HEK293 (cell line): ENCODE measurements at regions not wholly inside any gene's neighbourhood (a gene's known extent, or its start where the extent isn't known, plus 50 kb on each side); places are given as distances from the start of the nearest gene placed in this dataset.

ENCODE experiments used
- CTCF ChIA-PET: fragments of 350-600 bp; formaldehyde crosslinking; extraction: SDS; loops from one replicate; lab custom pipeline; 2021; ENCODE audit warnings: antibody characterized with exemption; lab: Yijun Ruan, JAX
- POLR2A ChIA-PET: fragments of 300-600 bp; formaldehyde crosslinking; extraction: SDS; loops from one replicate; lab custom pipeline; 2020; ENCODE audit warnings: antibody characterized with exemption, inconsistent platforms; lab: Yijun Ruan, JAX
- H3K27ac ChIP-seq: fragments of 200-500 bp; sonication (Bioruptor generic); 2 replicates; pipeline ENCODE4 v1.5.1; 2014; ENCODE audit warnings: low read depth, low read length, control low read depth, inconsistent platforms; ENCODE audit errors: extremely low read depth
- H3K36me3 ChIP-seq, 2 experiments: fragments of 200-500 bp in 1 of 2; sonication (Bioruptor generic) in 1 of 2; 1 replicate in 1 of 2; 2 replicates in 1 of 2; pipeline ENCODE4 v1.5.1; 2014 to 2017; ENCODE audit warnings: inconsistent platforms in 2 of 2, low read length in 2 of 2; ENCODE audit not compliant: control insufficient read depth in 2 of 2, insufficient read depth in 1 of 2
- H3K4me1 ChIP-seq: fragments of 200-500 bp; sonication (Bioruptor generic); 2 replicates; pipeline ENCODE4 v1.5.1; 2014; ENCODE audit warnings: mild to moderate bottlenecking, low read length, inconsistent platforms; ENCODE audit not compliant: control insufficient read depth, insufficient read depth
- H3K4me3 ChIP-seq: 2 replicates; pipeline ENCODE4 v1.5.1; 2011; ENCODE audit warnings: low read depth, mild to moderate bottlenecking, control low read depth, low read length, moderate library complexity
- H3K9me3 ChIP-seq: fragments of 200-500 bp; sonication (Bioruptor generic); 2 replicates; pipeline ENCODE4 v1.5.1; 2014; ENCODE audit warnings: low read depth, low read length, inconsistent platforms; ENCODE audit not compliant: control insufficient read depth, insufficient read depth
- GLIS1 ChIP-seq: fragments of 450-650 bp; formaldehyde crosslinking; IDR thresholded peaks from 2 replicates; pipeline ENCODE4 v1.5.1; 2016; ENCODE audit warnings: missing biosample characterization, missing genetic modification characterization
- RBAK ChIP-seq: fragments of 450-650 bp; formaldehyde crosslinking; IDR thresholded peaks from 2 replicates; pipeline ENCODE4 v1.5.1; 2016; ENCODE audit warnings: missing biosample characterization, missing genetic modification characterization
- SCRT1 ChIP-seq: fragments of 450-650 bp; formaldehyde crosslinking; IDR thresholded peaks from 2 replicates; pipeline ENCODE4 v1.5.1; 2016; ENCODE audit warnings: missing biosample characterization, missing genetic modification characterization, borderline replicate concordance
- SP7 ChIP-seq: fragments of 450-650 bp; formaldehyde crosslinking; IDR thresholded peaks from 2 replicates; pipeline ENCODE4 v1.5.1; 2016; ENCODE audit warnings: missing biosample characterization, missing genetic modification characterization
- YY1 ChIP-seq: fragments of 450-650 bp; formaldehyde crosslinking; IDR thresholded peaks from 2 replicates; pipeline ENCODE4 v1.5.1; 2018; ENCODE audit warnings: missing biosample characterization, missing genetic modification characterization
- ZBTB20 ChIP-seq: fragments of 450-650 bp; formaldehyde crosslinking; IDR thresholded peaks from 2 replicates; pipeline ENCODE4 v1.5.1; 2016; ENCODE audit warnings: missing biosample characterization, missing genetic modification characterization
- ZNF114 ChIP-seq: fragments of 450-650 bp; formaldehyde crosslinking; IDR thresholded peaks from 2 replicates; pipeline ENCODE4 v1.5.0; 2017; ENCODE audit warnings: missing biosample characterization, missing genetic modification characterization
- ZNF121 ChIP-seq: fragments of 450-650 bp; formaldehyde crosslinking; IDR thresholded peaks from 2 replicates; pipeline ENCODE4 v1.5.1; 2016; ENCODE audit warnings: missing biosample characterization, missing genetic modification characterization
- ZNF2 ChIP-seq: fragments of 450-650 bp; formaldehyde crosslinking; IDR thresholded peaks from 2 replicates; pipeline ENCODE4 v1.5.1; 2016; ENCODE audit warnings: missing biosample characterization, missing genetic modification characterization
- ZNF221 ChIP-seq: fragments of 450-650 bp; formaldehyde crosslinking; IDR thresholded peaks from 2 replicates; pipeline ENCODE4 v1.5.1; 2017; ENCODE audit warnings: missing biosample characterization, missing genetic modification characterization, borderline replicate concordance
- ZNF501 ChIP-seq: fragments of 450-650 bp; formaldehyde crosslinking; IDR thresholded peaks from 2 replicates; pipeline ENCODE4 v1.5.1; 2016; ENCODE audit warnings: missing biosample characterization, missing genetic modification characterization
- ZNF521 ChIP-seq: fragments of 450-650 bp; formaldehyde crosslinking; IDR thresholded peaks from 2 replicates; pipeline ENCODE4 v1.5.1; 2017; ENCODE audit warnings: missing biosample characterization, mild to moderate bottlenecking, missing genetic modification characterization
- ZNF529 ChIP-seq: fragments of 450-650 bp; formaldehyde crosslinking; IDR thresholded peaks from 2 replicates; pipeline ENCODE4 v1.5.1; 2017; ENCODE audit warnings: missing genetic modification characterization, missing biosample characterization; ENCODE audit not compliant: insufficient replicate concordance
- ZNF654 ChIP-seq: fragments of 450-650 bp; formaldehyde crosslinking; IDR thresholded peaks from 2 replicates; pipeline ENCODE4 v1.5.1; 2016; ENCODE audit warnings: low read depth, missing biosample characterization, missing genetic modification characterization
- ZNF747 ChIP-seq: fragments of 450-650 bp; formaldehyde crosslinking; IDR thresholded peaks from 2 replicates; pipeline ENCODE4 v1.5.1; 2016; ENCODE audit warnings: missing biosample characterization, missing genetic modification characterization
- ZNF785 ChIP-seq: fragments of 450-650 bp; formaldehyde crosslinking; IDR thresholded peaks from 2 replicates; pipeline ENCODE4 v1.5.1; 2016; ENCODE audit warnings: missing biosample characterization, missing genetic modification characterization
- ZNF843 ChIP-seq: fragments of 450-650 bp; formaldehyde crosslinking; IDR thresholded peaks from 2 replicates; pipeline ENCODE4 v1.5.1; 2016; ENCODE audit warnings: missing biosample characterization, missing genetic modification characterization
- TF ChIP-seq, protein P1 (sequence below): fragments of 450-650 bp; formaldehyde crosslinking; IDR thresholded peaks from 2 replicates; pipeline ENCODE4 v1.5.1; 2016; ENCODE audit warnings: missing biosample characterization, missing genetic modification characterization
- TF ChIP-seq, protein P2 (sequence below): fragments of 450-650 bp; formaldehyde crosslinking; IDR thresholded peaks from 2 replicates; pipeline ENCODE4 v1.5.1; 2016; ENCODE audit warnings: missing biosample characterization, missing genetic modification characterization
- TF ChIP-seq, protein P3 (sequence below): fragments of 450-650 bp; formaldehyde crosslinking; IDR thresholded peaks from 2 replicates; pipeline ENCODE4 v1.5.1; 2017; ENCODE audit warnings: missing biosample characterization, missing genetic modification characterization
- TF ChIP-seq, protein P4 (sequence below): fragments of 450-650 bp; formaldehyde crosslinking; IDR thresholded peaks from 2 replicates; pipeline ENCODE4 v1.5.1; 2016; ENCODE audit warnings: missing biosample characterization, missing genetic modification characterization

DNA sequence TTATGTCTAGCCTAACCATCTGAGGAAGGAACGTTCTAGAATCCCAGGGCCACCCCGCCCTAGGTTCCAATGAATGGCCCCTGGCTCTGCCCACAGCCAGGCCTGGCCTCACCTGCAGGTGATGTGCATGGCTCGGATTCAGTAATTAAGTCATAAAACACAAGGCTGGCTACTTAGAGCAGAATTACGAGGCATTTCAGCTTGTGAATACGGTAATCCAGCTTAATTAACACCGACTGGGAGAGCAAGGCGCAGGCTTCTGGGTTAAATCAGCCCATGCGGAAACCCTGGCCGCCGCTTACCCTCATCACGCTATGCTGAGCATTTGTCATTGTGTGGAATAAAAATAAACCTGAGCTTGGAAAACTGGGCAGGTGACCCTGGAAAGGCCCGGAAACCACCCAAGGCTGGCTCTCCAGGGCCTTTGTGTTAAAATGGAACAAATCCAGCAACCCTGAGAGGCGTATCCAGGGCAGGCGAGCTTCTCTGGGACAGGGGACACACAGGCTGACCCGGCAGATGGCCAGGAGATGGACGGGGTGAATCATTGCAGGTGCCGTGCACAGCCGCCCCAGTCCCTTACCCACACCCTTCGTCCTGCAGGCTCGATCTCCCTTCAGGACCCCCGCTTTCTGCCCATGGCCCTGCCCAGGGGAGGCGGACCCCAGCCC, 220.2 kb downstream of the CTTN start:
- POLR2A ChIA-PET = no interaction called here
- H3K27ac ChIP-seq = no peak overlapping the region
- no peaks in the 10 kb centered on the region for H3K4me1 ChIP-seq
- H3K36me3 ChIP-seq = no peaks in the 10 kb centered on the region
- TF ChIP-seq ZBTB20 (tag by site-specific recombination) = no peak
- no peak for TF ChIP-seq RBAK
- TF ChIP-seq, protein P1, sequence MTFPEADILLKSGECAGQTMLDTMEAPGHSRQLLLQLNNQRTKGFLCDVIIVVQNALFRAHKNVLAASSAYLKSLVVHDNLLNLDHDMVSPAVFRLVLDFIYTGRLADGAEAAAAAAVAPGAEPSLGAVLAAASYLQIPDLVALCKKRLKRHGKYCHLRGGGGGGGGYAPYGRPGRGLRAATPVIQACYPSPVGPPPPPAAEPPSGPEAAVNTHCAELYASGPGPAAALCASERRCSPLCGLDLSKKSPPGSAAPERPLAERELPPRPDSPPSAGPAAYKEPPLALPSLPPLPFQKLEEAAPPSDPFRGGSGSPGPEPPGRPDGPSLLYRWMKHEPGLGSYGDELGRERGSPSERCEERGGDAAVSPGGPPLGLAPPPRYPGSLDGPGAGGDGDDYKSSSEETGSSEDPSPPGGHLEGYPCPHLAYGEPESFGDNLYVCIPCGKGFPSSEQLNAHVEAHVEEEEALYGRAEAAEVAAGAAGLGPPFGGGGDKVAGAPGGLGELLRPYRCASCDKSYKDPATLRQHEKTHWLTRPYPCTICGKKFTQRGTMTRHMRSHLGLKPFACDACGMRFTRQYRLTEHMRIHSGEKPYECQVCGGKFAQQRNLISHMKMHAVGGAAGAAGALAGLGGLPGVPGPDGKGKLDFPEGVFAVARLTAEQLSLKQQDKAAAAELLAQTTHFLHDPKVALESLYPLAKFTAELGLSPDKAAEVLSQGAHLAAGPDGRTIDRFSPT (tag by site-specific recombination) = no peak
- TF ChIP-seq SP7 (tag by site-specific recombination) = no peak
- no peak for TF ChIP-seq ZNF521 (tag by site-specific recombination)
- H3K4me3 ChIP-seq = no peak overlapping the region
- CTCF ChIA-PET = no interaction called here
- H3K9me3 ChIP-seq = no peaks in the 10 kb centered on the region

DNA sequence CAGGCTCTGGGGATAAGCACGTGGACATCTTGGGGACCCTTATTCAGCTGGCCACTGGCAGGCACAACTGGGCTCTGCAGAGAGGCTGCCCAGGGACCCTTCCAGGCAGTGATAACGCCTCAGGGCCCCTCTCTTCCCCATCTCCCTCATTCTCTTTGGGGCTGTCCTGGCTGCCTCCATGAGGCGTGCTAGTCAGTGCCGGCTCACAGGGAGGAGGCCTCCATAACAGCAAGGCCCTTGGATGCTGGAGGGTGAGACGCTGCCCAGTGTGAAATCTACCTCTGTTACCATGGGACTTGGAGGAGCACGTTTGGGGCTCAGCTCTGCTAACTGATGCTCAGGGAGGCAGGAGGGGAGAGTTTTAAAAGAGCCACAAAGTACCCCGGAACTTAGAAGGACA, 221.3 kb downstream of the CTTN start:
- H3K27ac ChIP-seq = no peak overlapping the region
- H3K9me3 ChIP-seq = no peaks in the 10 kb centered on the region
- H3K4me3 ChIP-seq = no peak overlapping the region
- H3K4me1 ChIP-seq = no peaks in the 10 kb centered on the region
- TF ChIP-seq, protein P2, sequence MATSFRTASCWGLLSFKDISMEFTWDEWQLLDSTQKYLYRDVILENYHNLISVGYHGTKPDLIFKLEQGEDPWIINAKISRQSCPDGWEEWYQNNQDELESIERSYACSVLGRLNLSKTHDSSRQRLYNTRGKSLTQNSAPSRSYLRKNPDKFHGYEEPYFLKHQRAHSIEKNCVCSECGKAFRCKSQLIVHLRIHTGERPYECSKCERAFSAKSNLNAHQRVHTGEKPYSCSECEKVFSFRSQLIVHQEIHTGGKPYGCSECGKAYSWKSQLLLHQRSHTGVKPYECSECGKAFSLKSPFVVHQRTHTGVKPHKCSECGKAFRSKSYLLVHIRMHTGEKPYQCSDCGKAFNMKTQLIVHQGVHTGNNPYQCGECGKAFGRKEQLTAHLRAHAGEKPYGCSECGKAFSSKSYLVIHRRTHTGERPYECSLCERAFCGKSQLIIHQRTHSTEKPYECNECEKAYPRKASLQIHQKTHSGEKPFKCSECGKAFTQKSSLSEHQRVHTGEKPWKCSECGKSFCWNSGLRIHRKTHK (tag by site-specific recombination) = no peak
- TF ChIP-seq GLIS1 (tag by site-specific recombination) = no peak
- TF ChIP-seq, protein P3, sequence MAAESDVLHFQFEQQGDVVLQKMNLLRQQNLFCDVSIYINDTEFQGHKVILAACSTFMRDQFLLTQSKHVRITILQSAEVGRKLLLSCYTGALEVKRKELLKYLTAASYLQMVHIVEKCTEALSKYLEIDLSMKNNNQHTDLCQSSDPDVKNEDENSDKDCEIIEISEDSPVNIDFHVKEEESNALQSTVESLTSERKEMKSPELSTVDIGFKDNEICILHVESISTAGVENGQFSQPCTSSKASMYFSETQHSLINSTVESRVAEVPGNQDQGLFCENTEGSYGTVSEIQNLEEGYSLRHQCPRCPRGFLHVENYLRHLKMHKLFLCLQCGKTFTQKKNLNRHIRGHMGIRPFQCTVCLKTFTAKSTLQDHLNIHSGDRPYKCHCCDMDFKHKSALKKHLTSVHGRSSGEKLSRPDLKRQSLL = no peak
- TF ChIP-seq, protein P4, sequence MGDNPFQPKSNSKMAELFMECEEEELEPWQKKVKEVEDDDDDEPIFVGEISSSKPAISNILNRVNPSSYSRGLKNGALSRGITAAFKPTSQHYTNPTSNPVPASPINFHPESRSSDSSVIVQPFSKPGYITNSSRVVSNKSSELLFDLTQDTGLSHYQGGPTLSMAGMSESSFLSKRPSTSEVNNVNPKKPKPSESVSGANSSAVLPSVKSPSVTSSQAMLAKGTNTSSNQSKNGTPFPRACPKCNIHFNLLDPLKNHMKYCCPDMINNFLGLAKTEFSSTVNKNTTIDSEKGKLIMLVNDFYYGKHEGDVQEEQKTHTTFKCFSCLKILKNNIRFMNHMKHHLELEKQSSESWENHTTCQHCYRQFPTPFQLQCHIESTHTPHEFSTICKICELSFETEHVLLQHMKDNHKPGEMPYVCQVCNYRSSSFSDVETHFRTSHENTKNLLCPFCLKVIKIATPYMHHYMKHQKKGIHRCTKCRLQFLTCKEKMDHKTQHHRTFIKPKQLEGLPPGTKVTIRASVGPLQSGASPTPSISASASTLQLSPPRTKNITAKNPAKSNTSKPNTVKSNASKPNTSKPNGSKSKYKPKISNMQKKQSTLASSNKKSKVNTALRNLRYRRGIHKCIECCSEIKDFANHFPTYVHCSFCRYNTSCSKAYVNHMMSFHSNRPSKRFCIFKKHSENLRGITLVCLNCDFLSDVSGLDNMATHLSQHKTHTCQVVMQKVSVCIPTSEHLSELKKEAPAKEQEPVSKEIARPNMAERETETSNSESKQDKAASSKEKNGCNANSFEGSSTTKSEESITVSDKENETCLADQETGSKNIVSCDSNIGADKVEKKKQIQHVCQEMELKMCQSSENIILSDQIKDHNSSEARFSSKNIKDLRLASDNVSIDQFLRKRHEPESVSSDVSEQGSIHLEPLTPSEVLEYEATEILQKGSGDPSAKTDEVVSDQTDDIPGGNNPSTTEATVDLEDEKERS = no peak
- TF ChIP-seq ZNF501 (tag by site-specific recombination) = no peak
- no peak for TF ChIP-seq ZNF843
- no peak for TF ChIP-seq ZNF747 (tag by site-specific recombination)
- TF ChIP-seq ZNF2 = no peak
- TF ChIP-seq ZNF654 (tag by site-specific recombination) = no peak
- no peak for TF ChIP-seq ZNF785 (tag by site-specific recombination)
- no peak for TF ChIP-seq ZNF121 (tag by site-specific recombination)
- TF ChIP-seq ZNF529 (tag by site-specific recombination) = no peak
- no peak for TF ChIP-seq ZNF114 (tag by site-specific recombination)
- TF ChIP-seq SCRT1 = no peak
- TF ChIP-seq YY1 = no peak
- no peak for TF ChIP-seq ZNF221 (tag by site-specific recombination)
- CTCF ChIA-PET = no interaction called here
- POLR2A ChIA-PET = no interaction called here
- H3K36me3 ChIP-seq = no peaks in the 10 kb centered on the region
